ENCODE measurements at regions not wholly inside any gene's neighbourhood (a gene's known extent, or its start where the extent isn't known, plus 50 kb on each side); places are given as distances from the start of the nearest gene placed in this dataset.

GRCh38 chr1:82420584-82420983, 619.9 kb downstream of the ADGRL2 start:
- ChIA-PET CTCF (interaction anchor here (1.0 kb wide), 1 partner anchor 38 kb away, joined by 3 read pairs; no protein-coding TSS in a partner anchor), POLR2A (ENCODE audit: unreplicated experiment) (no interaction called here)
- no peak for ATAC-seq (ENCODE audit: low read depth)

More at GRCh38 chr1:82420584-82420983, 619.9 kb downstream of the ADGRL2 start:
- no peak overlapping the region for H3K27ac ChIP-seq (ENCODE audit: insufficient read depth, low read length)
- BruUV-seq (replicated peaks), result no TSS peak
- no peak overlapping the region for H2BK120ac ChIP-seq (ENCODE audit: low read depth, low read length)
- intact Hi-C loops (cut with micrococcal nuclease), result no loop called here
- no peak overlapping the region for H2BK5ac ChIP-seq (ENCODE audit: low read depth, low read length, poor library complexity, severe bottlenecking)
- no peaks in the 10 kb centered on the region; the same call in 1 of the 2 replicates for H3K9me3 ChIP-seq (ENCODE audit: control insufficient read depth, insufficient read depth, low read length)
- no peak overlapping the region for H3K56ac ChIP-seq (ENCODE audit: extremely low read depth, insufficient read depth, low read length)
- H2BK20ac ChIP-seq (ENCODE audit: low read depth, low read length), result no peak overlapping the region
- H3K18ac ChIP-seq (ENCODE audit: low read depth, low read length), result no peak overlapping the region
- H3K36me3 ChIP-seq (ENCODE audit: control insufficient read depth, insufficient read depth, low read length), result no peaks in the 10 kb centered on the region
- H4K91ac ChIP-seq (ENCODE audit: insufficient read depth, low read depth, low read length), result no peak overlapping the region
- no peak overlapping the region for H3K9ac ChIP-seq (ENCODE audit: low read depth, low read length)
- no peak overlapping the region for H2AK5ac ChIP-seq (ENCODE audit: low read depth, low read length)
- no peaks in the 10 kb centered on the region for H3K9me1 ChIP-seq (ENCODE audit: insufficient read depth, low read length)
- H3K79me1 ChIP-seq (ENCODE audit: low read depth in 1 of 2, low read length in 2 of 2), result no peaks in the 10 kb centered on the region
- H2AFZ ChIP-seq (replicated peaks; ENCODE audit: low read length, poor library complexity), result no peak overlapping the region
- dilution Hi-C loops (cut with HindIII; ENCODE audit: low sequenced_read_pairs, unreplicated experiment), result no loop called here
- H4K8ac ChIP-seq (ENCODE audit: low read depth in 2 of 2, low read length in 2 of 2), result no peak overlapping the region
- no peaks in the 10 kb centered on the region for H4K20me1 ChIP-seq (ENCODE audit: insufficient read depth, low read length)
- H3K27me3 ChIP-seq (ENCODE audit: control insufficient read depth, insufficient read depth, low read length), result no peaks in the 10 kb centered on the region
- no peak overlapping the region for H3K23ac ChIP-seq (ENCODE audit: low read depth, low read length)
- H2AK9ac ChIP-seq (replicated peaks; ENCODE audit: low read depth, low read length, poor library complexity), result no peak overlapping the region
- no peak overlapping the region for H4K5ac ChIP-seq (ENCODE audit: low read depth, low read length)
- no peak overlapping the region for H3K4me2 ChIP-seq (ENCODE audit: low read depth, low read length)
- no peak overlapping the region for H2BK15ac ChIP-seq (ENCODE audit: low read depth, low read length)
- no CpG with 5 or more reads among the region's 3 CpGs for WGBS, 2 experiments (ENCODE audit: extremely low coverage in 2 of 2, insufficient read length in 1 of 2)
- no peak overlapping the region for H3K4ac ChIP-seq (ENCODE audit: low read depth, low read length)
- in situ Hi-C loops (cut with MboI; ENCODE audit: low sequenced_read_pairs), result no loop called here
- no peak overlapping the region for H3K14ac ChIP-seq (replicated peaks; ENCODE audit: low read depth, low read length)
- H3K4me3 ChIP-seq (ENCODE audit: insufficient read depth, low read depth, low read length), result no peak overlapping the region
- no peak for TF ChIP-seq NFE2L2 (IDR thresholded peaks at IDR 0.05; ENCODE audit: low read depth, low read length)
- no peak for TF ChIP-seq MAZ (IDR thresholded peaks at IDR 0.05; ENCODE audit: borderline replicate concordance, low read depth, low read length)
- no peak for TF ChIP-seq ELK1 (IDR thresholded peaks at IDR 0.05; ENCODE audit: borderline replicate concordance, low read depth, low read length)
- no peak for TF ChIP-seq CHD1 (IDR thresholded peaks at IDR 0.05; ENCODE audit: low read depth, low read length)
- no peak for TF ChIP-seq CEBPB (IDR thresholded peaks at IDR 0.05; ENCODE audit: low read depth, low read length)
- TF ChIP-seq BHLHE40 (IDR thresholded peaks at IDR 0.05; ENCODE audit: low read depth, low read length), result no peak
- TF ChIP-seq SMC3 (IDR thresholded peaks at IDR 0.05; ENCODE audit: low read depth, low read length), result no peak
- TF ChIP-seq FOS (IDR thresholded peaks at IDR 0.05; ENCODE audit: low read depth, low read length), result no peak
- TF ChIP-seq POLR2A (IDR thresholded peaks at IDR 0.05; ENCODE audit: low read depth, low read length), result no peak
- no peak for TF ChIP-seq RFX5 (IDR thresholded peaks at IDR 0.05; ENCODE audit: low read depth, low read length)
- no peak for TF ChIP-seq RAD21 (IDR thresholded peaks at IDR 0.05; ENCODE audit: low read length)
- TF ChIP-seq CTCF (conservative IDR thresholded peaks at IDR 0.05; ENCODE audit: low read depth, low read length), result no peak
- no peak for TF ChIP-seq RCOR1 (IDR thresholded peaks at IDR 0.05; ENCODE audit: insufficient replicate concordance, low read length)
- no peaks in the 10 kb centered on the region for H3K4me1 ChIP-seq (ENCODE audit: control insufficient read depth, insufficient read depth, low read length)
- DNase-seq, result no peak
